ENCODE measurements at regions not wholly inside any gene's neighbourhood (a gene's known extent, or its start where the extent isn't known, plus 50 kb on each side); places are given as distances from the start of the nearest gene placed in this dataset.

DNA sequence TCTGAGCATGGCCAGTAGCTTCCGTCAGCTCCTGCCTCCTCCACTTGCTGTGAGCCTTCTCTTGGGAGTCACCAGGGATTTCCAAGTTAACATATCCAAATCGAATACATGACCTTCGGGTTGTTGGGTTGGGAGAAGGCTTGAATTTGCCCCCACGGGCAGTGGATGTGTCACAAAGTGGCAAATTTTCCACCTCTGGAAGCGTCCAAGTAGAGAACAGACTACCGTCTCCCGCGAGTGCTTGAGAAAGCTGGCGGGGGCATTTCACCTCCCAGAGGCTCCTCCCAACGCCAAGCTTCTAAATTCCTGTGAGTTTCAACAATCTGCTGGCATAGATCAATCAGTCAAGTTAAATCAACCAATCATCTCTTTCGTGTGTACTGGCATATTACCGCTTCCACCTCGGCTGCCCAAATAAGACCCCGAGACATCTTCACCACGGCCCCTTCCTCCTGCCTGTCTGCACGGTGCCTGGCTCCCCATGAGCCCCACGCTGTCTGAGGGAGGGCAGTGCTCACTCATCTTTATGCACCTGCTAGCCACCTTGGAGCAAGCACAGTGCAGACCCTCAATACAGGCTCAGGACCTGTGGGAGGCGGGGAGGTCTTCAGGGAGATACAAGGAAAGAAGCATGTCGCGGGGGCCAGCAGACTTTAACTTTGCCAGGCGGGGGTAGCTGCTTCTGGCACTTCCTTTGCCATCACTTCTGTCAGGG is 79.1 kb downstream of the MRPL36 start:
- TF ChIP-seq EGR1 (IDR thresholded peaks at IDR 0.05) (no peak), RAD21 (IDR thresholded peaks at IDR 0.05; ENCODE audit: low read depth) (no peak), ZBTB7A (IDR thresholded peaks at IDR 0.05; ENCODE audit: low read depth) (no peak), YY1 (IDR thresholded peaks at IDR 0.05; ENCODE audit: low read depth) (no peak), FOXM1 (IDR thresholded peaks at IDR 0.05; ENCODE audit: borderline replicate concordance, low read depth) (no peak), TCF12 (IDR thresholded peaks at IDR 0.05; ENCODE audit: low read depth) (no peak), TAF1 (IDR thresholded peaks at IDR 0.05; ENCODE audit: low read depth) (no peak), CEBPB (IDR thresholded peaks at IDR 0.05) (no peak), CREB1 (IDR thresholded peaks at IDR 0.05; ENCODE audit: low read depth) (no peak)

DNA sequence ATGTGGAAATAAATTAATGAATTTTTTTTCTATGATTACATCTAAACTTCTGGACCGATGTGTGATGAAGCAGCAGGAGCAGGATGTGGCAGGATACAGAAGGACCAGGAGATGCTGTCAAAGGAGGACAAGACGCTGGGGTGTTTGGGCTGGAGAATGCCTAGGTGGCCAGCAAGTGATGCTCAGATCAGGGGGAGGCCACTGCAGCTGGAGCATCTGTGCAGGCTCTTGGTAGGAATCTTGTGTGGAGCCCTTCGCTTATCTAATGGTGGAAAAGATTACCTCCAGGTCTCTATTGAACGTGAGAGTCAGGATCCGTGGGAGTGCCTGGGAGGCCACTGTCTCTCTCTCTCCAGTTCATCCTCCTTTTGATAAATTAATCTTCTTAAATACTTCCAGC is 79.8 kb downstream of the MRPL36 start:
- TF ChIP-seq TCF12 (IDR thresholded peaks at IDR 0.05; ENCODE audit: low read depth) = no peak
- TF ChIP-seq CREB1 (IDR thresholded peaks at IDR 0.05; ENCODE audit: low read depth) = no peak

DNA sequence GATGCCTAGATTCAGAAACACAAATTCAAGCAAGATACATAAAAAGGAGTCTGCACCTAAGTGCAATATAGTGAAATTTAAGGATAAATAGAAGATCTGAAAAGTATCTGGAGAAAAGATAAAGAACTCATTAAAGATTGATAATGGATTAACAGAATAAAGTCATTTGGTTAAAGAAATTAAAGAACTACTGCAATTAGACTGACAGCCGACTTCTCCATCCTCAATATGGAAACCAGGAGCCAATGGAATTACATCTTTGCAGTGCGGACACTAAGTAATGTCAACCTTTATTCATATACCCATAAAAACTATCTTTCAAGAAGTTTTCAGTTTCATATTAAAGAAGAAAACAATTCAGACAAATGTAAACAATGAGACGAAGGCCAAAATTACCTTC is 81.0 kb downstream of the MRPL36 start:
- no peak for TF ChIP-seq YY1 (IDR thresholded peaks at IDR 0.05; ENCODE audit: low read depth)
- TF ChIP-seq CEBPB (IDR thresholded peaks at IDR 0.05) = no peak

DNA sequence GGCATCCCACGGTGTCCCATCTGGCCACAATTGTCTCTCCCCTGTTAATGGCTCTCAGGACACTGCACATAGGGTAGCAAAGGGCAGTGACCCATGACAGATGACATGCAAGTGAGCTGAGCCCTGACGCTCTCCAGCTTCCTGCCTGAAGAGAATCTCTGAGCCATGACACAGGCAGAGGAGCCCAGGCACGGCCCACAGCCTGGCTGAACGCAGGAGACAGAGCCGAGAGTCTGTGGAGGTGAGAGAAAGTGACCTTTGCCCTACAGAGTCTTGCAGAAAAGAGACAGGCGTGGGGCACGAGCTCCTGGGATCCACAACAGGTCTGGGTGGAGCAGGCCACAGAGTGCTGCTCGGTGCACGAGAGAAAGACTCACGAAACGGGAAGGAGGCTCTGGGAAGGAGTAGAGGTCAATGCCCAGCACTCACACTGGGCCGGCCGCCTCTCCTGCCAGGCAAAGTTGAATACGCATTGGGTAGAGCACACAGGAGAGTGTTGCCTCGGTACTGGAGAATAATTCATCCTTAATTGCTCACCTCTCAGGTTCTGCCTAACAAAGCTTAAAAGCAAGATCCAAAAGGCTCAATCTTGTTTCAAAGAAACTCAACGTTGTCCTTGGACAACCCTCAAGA is 90.3 kb downstream of the MRPL36 start:
- no peak for TF ChIP-seq CREB1 (IDR thresholded peaks at IDR 0.05; ENCODE audit: low read depth)
- TF ChIP-seq ZBTB7A (IDR thresholded peaks at IDR 0.05; ENCODE audit: low read depth) = no peak
- TF ChIP-seq, protein P1, sequence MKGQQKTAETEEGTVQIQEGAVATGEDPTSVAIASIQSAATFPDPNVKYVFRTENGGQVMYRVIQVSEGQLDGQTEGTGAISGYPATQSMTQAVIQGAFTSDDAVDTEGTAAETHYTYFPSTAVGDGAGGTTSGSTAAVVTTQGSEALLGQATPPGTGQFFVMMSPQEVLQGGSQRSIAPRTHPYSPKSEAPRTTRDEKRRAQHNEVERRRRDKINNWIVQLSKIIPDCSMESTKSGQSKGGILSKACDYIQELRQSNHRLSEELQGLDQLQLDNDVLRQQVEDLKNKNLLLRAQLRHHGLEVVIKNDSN (IDR thresholded peaks at IDR 0.05) = no peak
- TF ChIP-seq EGR1 (IDR thresholded peaks at IDR 0.05) = no peak
- no peak for TF ChIP-seq CEBPB (IDR thresholded peaks at IDR 0.05)
- TF ChIP-seq, protein P2, sequence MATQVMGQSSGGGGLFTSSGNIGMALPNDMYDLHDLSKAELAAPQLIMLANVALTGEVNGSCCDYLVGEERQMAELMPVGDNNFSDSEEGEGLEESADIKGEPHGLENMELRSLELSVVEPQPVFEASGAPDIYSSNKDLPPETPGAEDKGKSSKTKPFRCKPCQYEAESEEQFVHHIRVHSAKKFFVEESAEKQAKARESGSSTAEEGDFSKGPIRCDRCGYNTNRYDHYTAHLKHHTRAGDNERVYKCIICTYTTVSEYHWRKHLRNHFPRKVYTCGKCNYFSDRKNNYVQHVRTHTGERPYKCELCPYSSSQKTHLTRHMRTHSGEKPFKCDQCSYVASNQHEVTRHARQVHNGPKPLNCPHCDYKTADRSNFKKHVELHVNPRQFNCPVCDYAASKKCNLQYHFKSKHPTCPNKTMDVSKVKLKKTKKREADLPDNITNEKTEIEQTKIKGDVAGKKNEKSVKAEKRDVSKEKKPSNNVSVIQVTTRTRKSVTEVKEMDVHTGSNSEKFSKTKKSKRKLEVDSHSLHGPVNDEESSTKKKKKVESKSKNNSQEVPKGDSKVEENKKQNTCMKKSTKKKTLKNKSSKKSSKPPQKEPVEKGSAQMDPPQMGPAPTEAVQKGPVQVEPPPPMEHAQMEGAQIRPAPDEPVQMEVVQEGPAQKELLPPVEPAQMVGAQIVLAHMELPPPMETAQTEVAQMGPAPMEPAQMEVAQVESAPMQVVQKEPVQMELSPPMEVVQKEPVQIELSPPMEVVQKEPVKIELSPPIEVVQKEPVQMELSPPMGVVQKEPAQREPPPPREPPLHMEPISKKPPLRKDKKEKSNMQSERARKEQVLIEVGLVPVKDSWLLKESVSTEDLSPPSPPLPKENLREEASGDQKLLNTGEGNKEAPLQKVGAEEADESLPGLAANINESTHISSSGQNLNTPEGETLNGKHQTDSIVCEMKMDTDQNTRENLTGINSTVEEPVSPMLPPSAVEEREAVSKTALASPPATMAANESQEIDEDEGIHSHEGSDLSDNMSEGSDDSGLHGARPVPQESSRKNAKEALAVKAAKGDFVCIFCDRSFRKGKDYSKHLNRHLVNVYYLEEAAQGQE (IDR thresholded peaks at IDR 0.05; ENCODE audit: low read depth) = no peak
- TF ChIP-seq NFIC (IDR thresholded peaks at IDR 0.05) = no peak
- no peak for TF ChIP-seq YY1 (IDR thresholded peaks at IDR 0.05; ENCODE audit: low read depth)
- TF ChIP-seq TCF12 (IDR thresholded peaks at IDR 0.05; ENCODE audit: low read depth) = no peak
- TF ChIP-seq FOXM1 (IDR thresholded peaks at IDR 0.05; ENCODE audit: borderline replicate concordance, low read depth) = no peak
- no peak for TF ChIP-seq TEAD4 (IDR thresholded peaks at IDR 0.05)
- TF ChIP-seq, protein P3, sequence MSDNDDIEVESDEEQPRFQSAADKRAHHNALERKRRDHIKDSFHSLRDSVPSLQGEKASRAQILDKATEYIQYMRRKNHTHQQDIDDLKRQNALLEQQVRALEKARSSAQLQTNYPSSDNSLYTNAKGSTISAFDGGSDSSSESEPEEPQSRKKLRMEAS (IDR thresholded peaks at IDR 0.05) = no peak
- TF ChIP-seq EP300 (IDR thresholded peaks at IDR 0.05; ENCODE audit: borderline replicate concordance) = no peak
- TF ChIP-seq TAF1 (IDR thresholded peaks at IDR 0.05; ENCODE audit: low read depth) = no peak

DNA sequence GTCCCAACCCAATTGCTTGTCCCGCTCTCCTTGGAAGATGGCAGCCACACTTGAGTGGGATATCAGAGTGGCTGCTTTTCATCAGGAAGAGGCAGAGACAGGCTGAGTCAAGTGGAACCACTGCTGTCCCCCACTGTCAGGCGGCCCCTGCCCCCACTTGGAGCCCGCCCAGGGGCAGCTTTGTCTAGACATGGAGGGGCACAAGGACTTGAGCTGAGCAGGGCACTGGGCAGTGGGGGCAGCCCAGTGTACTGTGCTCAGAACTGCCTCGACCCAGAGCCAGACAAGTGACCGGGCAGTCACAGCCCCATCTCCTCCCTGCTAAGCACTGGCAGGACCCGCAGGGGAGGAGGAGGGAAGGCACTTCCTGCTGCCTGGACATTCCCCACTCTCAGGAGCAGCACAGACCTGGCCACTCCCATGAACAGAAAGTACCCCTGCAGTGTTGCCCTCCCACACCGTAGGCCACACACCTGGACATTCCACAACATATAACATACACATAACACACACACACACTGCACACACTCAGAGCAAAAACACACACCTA is 91.0 kb downstream of the MRPL36 start:
- TF ChIP-seq, protein P3 (IDR thresholded peaks at IDR 0.05) = no peak
- TF ChIP-seq TAF1 (IDR thresholded peaks at IDR 0.05; ENCODE audit: low read depth) (no peak), CREB1 (IDR thresholded peaks at IDR 0.05; ENCODE audit: low read depth) (no peak), FOXM1 (IDR thresholded peaks at IDR 0.05; ENCODE audit: borderline replicate concordance, low read depth) (no peak)

DNA sequence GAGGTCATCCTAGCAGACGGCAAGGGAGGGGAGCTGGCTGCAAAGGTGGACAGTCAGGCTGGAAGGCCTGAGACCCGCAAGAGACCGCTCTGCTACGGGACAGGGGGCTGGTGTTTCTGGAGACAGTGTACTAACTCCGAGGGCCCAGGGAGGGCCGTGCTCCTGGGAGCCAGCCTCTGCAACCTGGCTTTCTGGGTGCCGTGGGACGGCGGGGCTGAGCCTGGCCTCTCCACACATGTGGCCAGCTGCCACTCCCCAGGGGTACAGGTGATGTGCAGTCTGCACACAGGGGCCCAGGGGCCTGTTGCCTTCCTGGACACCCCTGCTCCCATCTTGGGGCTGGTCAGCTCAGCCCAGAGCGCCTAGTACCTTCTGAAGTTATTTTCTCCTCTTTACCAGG is 92.2 kb downstream of the MRPL36 start:
- TF ChIP-seq TEAD4 (IDR thresholded peaks at IDR 0.05) (no peak), YY1 (IDR thresholded peaks at IDR 0.05; ENCODE audit: low read depth) (no peak), TAF1 (IDR thresholded peaks at IDR 0.05; ENCODE audit: low read depth) (no peak), TCF12 (IDR thresholded peaks at IDR 0.05; ENCODE audit: low read depth) (no peak), EGR1 (IDR thresholded peaks at IDR 0.05) (no peak), FOXM1 (IDR thresholded peaks at IDR 0.05; ENCODE audit: borderline replicate concordance, low read depth) (no peak)
- TF ChIP-seq, protein P3 (IDR thresholded peaks at IDR 0.05) = no peak
- TF ChIP-seq, protein P2 (IDR thresholded peaks at IDR 0.05; ENCODE audit: low read depth) = no peak
- TF ChIP-seq, protein P1 (IDR thresholded peaks at IDR 0.05) = no peak
